ENCODE measurements at regions not wholly inside any gene's neighbourhood (a gene's known extent, or its start where the extent isn't known, plus 50 kb on each side); places are given as distances from the start of the nearest gene placed in this dataset.

GRCh38 chr16:35750157-35750689 lies 2290.8 kb downstream of the TP53TG3F start:
- no peak for DNase-seq
- Mint-ChIP-seq H3K4me3 (no peak overlapping the region), H3K27me3 (no peaks in the 10 kb centered on the region), H3K9me3 (peaks cover 5% of the 10 kb centered on the region), H3K36me3 (no peaks in the 10 kb centered on the region), H3K4me1 (no peaks in the 10 kb centered on the region), H3K27ac (no peak overlapping the region)
- ATAC-seq (ENCODE audit: low read depth), result no peak
- POLR2A ChIA-PET, result no interaction called here

DNA sequence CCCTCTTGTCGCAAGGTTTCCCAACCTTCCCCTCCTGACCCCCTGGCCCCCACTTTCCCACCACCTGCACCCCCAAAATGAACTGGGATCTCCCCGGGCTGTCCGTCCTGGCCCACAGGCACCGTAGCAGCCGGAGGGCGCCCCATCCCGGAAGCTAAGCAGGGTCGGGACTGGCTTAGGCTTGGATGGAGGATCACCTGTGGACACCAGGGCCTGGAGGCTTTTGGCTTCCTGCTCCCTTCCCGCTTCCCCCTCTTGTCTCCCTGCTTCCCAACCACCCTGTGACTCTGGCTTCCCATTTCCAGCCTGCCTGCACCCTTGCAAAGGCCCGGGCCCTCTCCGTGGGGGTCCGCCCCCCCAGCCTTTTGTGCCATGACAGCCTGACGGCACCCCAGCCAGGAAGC lies 2291.3 kb downstream of the TP53TG3F start:
- H3K9me3 Mint-ChIP-seq, result peaks cover 5% of the 10 kb centered on the region
- no peak overlapping the region for H3K4me3 Mint-ChIP-seq
- no peaks in the 10 kb centered on the region for H3K4me1 Mint-ChIP-seq
- no peak overlapping the region for H3K27ac Mint-ChIP-seq
- DNase-seq (no peak), ATAC-seq (ENCODE audit: low read depth) (no peak)
- no peaks in the 10 kb centered on the region for H3K36me3 Mint-ChIP-seq
- H3K27me3 Mint-ChIP-seq, result no peaks in the 10 kb centered on the region
- POLR2A ChIA-PET, result no interaction called here

DNA sequence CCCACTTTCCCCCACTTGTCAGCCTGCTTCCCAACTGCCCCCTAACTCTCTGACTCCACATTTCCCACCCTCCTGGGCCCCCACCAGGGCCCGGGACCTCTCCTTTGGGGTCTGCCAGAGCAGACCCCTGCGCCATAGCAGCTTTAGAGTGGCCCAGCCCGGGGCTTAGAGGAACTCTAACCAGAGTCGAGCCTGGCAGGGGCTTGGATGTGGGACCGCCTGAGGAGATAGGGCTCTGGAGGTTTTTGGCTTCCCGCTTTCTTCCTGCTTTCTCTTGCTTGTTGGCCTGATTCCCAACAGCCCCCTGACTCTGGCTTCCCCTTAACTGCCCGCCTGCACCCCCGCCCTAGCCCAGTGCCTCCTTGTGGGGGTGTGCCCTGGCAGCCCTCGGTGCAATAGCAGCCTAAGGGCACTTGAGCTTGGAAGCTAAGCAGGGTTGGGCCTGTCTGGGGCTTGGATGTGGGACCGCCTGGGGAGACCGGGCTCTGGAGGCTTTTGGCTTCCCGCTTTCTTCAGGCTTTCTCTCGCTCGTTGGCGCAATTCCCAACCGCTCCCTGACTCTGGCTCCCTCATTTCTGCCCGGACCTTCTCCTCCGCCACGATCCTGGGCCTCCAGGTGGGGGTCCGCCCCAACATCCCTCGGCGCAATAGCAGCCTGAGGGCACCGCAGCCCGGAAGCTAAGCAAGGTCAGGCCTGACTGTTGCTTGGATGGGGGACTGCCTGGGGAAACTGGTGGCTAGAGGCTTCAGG lies 2292.0 kb downstream of the TP53TG3F start:
- Mint-ChIP-seq H3K27me3 (no peaks in the 10 kb centered on the region), H3K4me3 (no peak overlapping the region), H3K9me3 (peaks cover 5% of the 10 kb centered on the region), H3K27ac (no peak overlapping the region), H3K36me3 (no peaks in the 10 kb centered on the region), H3K4me1 (no peaks in the 10 kb centered on the region)
- DNase-seq (no peak), ATAC-seq (ENCODE audit: low read depth) (no peak)
- POLR2A ChIA-PET, result no interaction called here

- POLR2A ChIA-PET, result no interaction called here
- no peaks in the 10 kb centered on the region for H3K27me3 Mint-ChIP-seq
- no peak overlapping the region for H3K27ac Mint-ChIP-seq
- ATAC-seq (ENCODE audit: low read depth) (no peak), DNase-seq (no peak)
- no peak overlapping the region for H3K4me3 Mint-ChIP-seq
- H3K36me3 Mint-ChIP-seq, result no peaks in the 10 kb centered on the region
- peaks cover 5% of the 10 kb centered on the region for H3K9me3 Mint-ChIP-seq
- no peaks in the 10 kb centered on the region for H3K4me1 Mint-ChIP-seq
These were observed 2292.8 kb downstream of the TP53TG3F start for GRCh38 chr16:35752012-35752772.

DNA sequence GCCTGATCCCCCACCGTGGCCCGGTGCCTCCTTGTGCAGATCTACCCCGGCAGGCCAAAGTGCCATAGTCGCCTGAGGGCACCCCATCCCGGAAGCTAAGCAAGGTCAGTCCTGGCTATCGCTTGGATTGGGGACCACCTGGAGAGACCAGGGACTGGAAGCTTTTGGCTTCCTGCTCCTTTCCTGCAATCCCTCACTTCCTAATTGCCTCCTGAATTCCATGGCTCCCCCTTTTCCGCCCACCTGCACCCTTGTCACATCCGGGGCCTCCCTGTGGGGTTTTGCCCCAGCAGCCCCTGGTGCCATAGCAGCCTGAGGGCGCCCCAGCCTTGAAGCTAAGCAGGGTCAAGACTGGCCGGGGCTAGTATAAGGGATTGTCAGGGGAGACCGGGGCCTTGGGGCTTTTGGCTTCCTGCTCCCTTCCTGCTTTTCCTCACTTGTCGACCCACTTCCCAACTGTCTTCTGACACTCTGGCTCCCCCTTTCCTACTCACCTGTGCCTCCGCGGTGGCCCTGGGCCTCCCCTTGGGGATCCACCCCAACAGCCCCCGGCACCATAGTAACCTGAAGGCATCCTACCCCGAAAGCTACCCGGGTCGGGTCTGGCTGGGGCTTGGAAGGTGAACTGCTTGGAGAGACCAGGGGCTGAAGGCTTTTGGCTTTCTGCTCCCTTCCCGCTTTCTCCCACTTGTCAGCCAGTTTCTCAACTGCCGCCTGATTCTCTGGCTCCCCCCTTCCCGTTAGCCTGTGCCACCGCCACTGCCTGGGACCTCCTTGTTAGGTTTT lies 2293.6 kb downstream of the TP53TG3F start:
- H3K4me3 Mint-ChIP-seq, result no peak overlapping the region
- ATAC-seq (ENCODE audit: low read depth) (no peak), DNase-seq (no peak)
- POLR2A ChIA-PET, result no interaction called here
- H3K27ac Mint-ChIP-seq, result no peak overlapping the region
- H3K36me3 Mint-ChIP-seq, result no peaks in the 10 kb centered on the region
- no peaks in the 10 kb centered on the region for H3K27me3 Mint-ChIP-seq
- H3K4me1 Mint-ChIP-seq, result no peaks in the 10 kb centered on the region
- H3K9me3 Mint-ChIP-seq, result peaks cover 5% of the 10 kb centered on the region

- POLR2A ChIA-PET, result no interaction called here
- no peak for ATAC-seq (ENCODE audit: low read depth)
- Mint-ChIP-seq H3K9me3 (peaks cover 5% of the 10 kb centered on the region), H3K4me3 (no peak overlapping the region), H3K27ac (no peak overlapping the region), H3K4me1 (no peaks in the 10 kb centered on the region), H3K36me3 (no peaks in the 10 kb centered on the region), H3K27me3 (no peaks in the 10 kb centered on the region)
- DNase-seq, result no peak
These were observed 2294.4 kb downstream of the TP53TG3F start for GRCh38 chr16:35753559-35754390.

DNA sequence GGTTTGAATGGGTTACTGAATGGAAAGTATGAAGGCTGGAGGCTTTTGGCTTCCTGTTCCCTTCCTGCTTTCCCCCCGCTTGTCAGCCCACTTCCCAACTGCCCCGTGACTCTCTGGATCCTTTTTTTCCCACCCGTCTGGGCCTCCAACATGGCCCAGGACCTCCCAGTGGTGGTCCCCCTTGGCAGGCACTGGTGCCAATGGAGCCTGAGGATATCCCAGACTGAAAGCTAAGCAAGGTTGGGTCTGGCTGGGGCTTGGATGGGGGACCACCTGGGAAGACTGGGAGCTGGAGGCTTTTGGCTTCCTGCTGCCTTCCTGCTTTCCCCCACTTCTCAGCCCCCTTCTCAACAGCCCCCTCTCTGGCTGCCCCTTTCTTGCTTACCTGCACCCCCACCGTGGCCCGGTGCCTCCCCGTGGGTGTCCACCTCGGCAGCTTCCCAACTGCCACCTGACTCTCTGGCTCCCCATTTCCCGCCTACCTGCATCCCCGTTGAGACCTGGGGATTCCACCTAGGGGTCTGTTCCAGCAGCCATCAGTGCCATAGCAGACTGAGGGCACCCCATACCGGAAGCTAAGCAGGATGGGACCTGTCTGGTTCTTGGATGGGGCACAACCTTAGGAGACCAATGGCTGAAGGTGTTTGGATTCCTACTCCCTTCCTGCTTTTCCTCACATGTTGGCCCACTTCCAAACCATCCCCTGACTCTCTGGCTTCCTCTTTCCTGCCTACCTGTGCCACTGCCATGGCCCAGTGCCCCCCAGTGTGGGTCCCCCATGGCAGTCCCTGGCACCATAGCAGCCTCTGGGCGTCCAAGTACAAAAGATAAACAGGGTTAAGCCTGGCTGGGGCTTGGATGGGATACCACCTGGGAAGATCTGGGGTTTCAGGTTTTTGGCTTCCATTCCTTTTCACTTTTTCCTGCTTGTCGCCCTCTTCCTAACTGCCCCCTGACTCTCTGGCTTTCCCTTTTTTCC lies 2295.3 kb downstream of the TP53TG3F start:
- no peak for DNase-seq
- Mint-ChIP-seq H3K27ac (no peak overlapping the region), H3K36me3 (no peaks in the 10 kb centered on the region), H3K9me3 (peaks cover 5% of the 10 kb centered on the region), H3K4me1 (no peaks in the 10 kb centered on the region), H3K4me3 (no peak overlapping the region), H3K27me3 (no peaks in the 10 kb centered on the region)
- no peak for ATAC-seq (ENCODE audit: low read depth)
- POLR2A ChIA-PET, result no interaction called here

GRCh38 chr16:35788381-35788780 lies 2329.0 kb downstream of the TP53TG3F start:
- no peak for ATAC-seq (ENCODE audit: low read depth)

DNA sequence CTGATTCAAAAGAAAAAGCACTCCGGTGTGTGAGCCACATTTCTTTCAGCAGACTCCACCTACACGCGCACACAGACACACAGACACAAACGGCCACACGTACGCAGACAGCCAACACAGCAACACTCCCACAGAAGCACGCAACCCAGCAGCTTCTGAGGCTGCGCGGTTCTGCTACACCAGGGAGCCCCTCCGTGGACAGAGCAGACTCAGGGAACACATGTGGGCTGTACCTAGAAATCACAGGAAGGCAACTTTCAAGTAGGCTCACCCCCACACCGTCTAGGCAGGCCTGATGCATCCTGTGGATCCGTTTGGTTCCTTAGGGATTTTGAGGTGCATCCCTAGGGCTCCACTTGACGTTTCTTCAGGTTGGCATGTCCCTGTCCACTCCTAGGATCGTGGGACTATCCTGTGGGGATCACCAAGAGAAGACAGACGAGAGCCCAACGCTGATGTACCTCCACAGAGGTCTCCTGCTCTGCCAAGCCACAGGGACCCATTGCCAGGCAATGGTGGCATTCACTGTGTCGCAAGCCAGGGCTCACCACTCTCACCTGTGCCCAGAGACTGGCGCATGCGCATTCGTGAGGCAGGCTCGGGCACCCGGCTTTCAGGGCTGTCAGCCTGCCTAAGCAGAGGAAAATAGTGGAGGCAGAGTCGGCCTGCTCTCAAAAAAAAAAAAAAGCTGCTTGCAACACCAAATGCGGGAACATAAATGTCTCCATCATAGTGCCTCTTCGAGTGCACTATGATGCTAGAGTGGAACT lies 2333.3 kb downstream of the TP53TG3F start:
- POLR2A ChIA-PET, result no interaction called here
- Mint-ChIP-seq H3K27ac (no peak overlapping the region), H3K4me3 (no peak overlapping the region), H3K9me3 (peaks cover 18% of the 10 kb centered on the region), H3K27me3 (no peaks in the 10 kb centered on the region), H3K4me1 (no peaks in the 10 kb centered on the region), H3K36me3 (no peaks in the 10 kb centered on the region)
- DNase-seq (no peak), ATAC-seq (ENCODE audit: low read depth) (no peak)

More at GRCh38 chr16:35788381-35788780, 2329.0 kb downstream of the TP53TG3F start:
- H3K4me3 Mint-ChIP-seq, result no peak overlapping the region
- no peak overlapping the region for H3K27ac Mint-ChIP-seq
- POLR2A ChIA-PET, result no interaction called here
- H3K36me3 Mint-ChIP-seq, result no peaks in the 10 kb centered on the region
- peaks cover 14% of the 10 kb centered on the region for H3K9me3 Mint-ChIP-seq
- DNase-seq, result no peak
- no peaks in the 10 kb centered on the region for H3K27me3 Mint-ChIP-seq
- H3K4me1 Mint-ChIP-seq, result no peaks in the 10 kb centered on the region

GRCh38 chr16:35793601-35794000 lies 2334.2 kb downstream of the TP53TG3F start:
- no peak for DNase-seq
- H3K36me3 Mint-ChIP-seq, result no peaks in the 10 kb centered on the region
- no peak for ATAC-seq (ENCODE audit: low read depth)
- no peaks in the 10 kb centered on the region for H3K27me3 Mint-ChIP-seq
- H3K9me3 Mint-ChIP-seq, result peaks cover 21% of the 10 kb centered on the region
- no peaks in the 10 kb centered on the region for H3K4me1 Mint-ChIP-seq
- POLR2A ChIA-PET, result no interaction called here
- H3K27ac Mint-ChIP-seq, result no peak overlapping the region
- H3K4me3 Mint-ChIP-seq, result no peak overlapping the region

- H3K4me1 Mint-ChIP-seq, result no peaks in the 10 kb centered on the region
- H3K27me3 Mint-ChIP-seq, result no peaks in the 10 kb centered on the region
- no peak overlapping the region for H3K4me3 Mint-ChIP-seq
- ATAC-seq (ENCODE audit: low read depth) (no peak), DNase-seq (no peak)
- H3K27ac Mint-ChIP-seq, result no peak overlapping the region
- H3K36me3 Mint-ChIP-seq, result no peaks in the 10 kb centered on the region
- POLR2A ChIA-PET, result no interaction called here
- H3K9me3 Mint-ChIP-seq, result peaks cover 26% of the 10 kb centered on the region
These were observed 2335.5 kb downstream of the TP53TG3F start for GRCh38 chr16:35794896-35795295.

Measured in activated naive CD8-positive, alpha-beta T cell treated with anti-CD3 and anti-CD28 coated beads, Interleukin-2, amount 10 ng/mL, durations not matched to agents 7 days and 5 days (primary cell).